CD4-positive, CD25-positive, alpha-beta regulatory T cell (primary cell): ENCODE measurements at regions not wholly inside any gene's neighbourhood (a gene's known extent, or its start where the extent isn't known, plus 50 kb on each side); places are given as distances from the start of the nearest gene placed in this dataset.

Experiments used
- ATAC-seq, 2 donors: fragments of 150-1000 bp; cut with Tn5 transposase; one replicate each; pipeline ENCODE4 v1.10.0; 2021; ENCODE audit warnings: low read depth in 2 of 2, moderate number of reproducible peaks in 2 of 2, moderate library complexity in 1 of 2
- DNase-seq, 3 donors: peaks; one replicate each; pipeline versions ENCODE4 v3.0.0 to v3.0.0-alpha.2; 2012 to 2022; ENCODE audit warnings: mixed read lengths in 1 of 3
- H3K27ac ChIP-seq: one replicate; pipeline ENCODE4 v1.7.0; 2013; ENCODE audit warnings: mild to moderate bottlenecking, low read length; ENCODE audit not compliant: insufficient read depth, poor library complexity, severe bottlenecking
- H3K27me3 ChIP-seq: one replicate; pipeline ENCODE4 v1.7.0; 2013; ENCODE audit warnings: low read length; ENCODE audit not compliant: control insufficient read depth, insufficient read depth
- H3K36me3 ChIP-seq: one replicate; pipeline ENCODE4 v1.7.0; 2013; ENCODE audit warnings: mild to moderate bottlenecking, low read length, moderate library complexity; ENCODE audit not compliant: control insufficient read depth, insufficient read depth
- H3K4me1 ChIP-seq: 2 replicates; pipeline ENCODE4 v1.7.0; 2013; ENCODE audit warnings: mild to moderate bottlenecking, low read length; ENCODE audit not compliant: insufficient read depth, control insufficient read depth, poor library complexity, severe bottlenecking
- H3K4me3 ChIP-seq: one replicate; pipeline ENCODE4 v1.7.0; 2013; ENCODE audit warnings: low read depth, mild to moderate bottlenecking, low read length, moderate library complexity
- H3K9me3 ChIP-seq, 2 experiments: 1 replicate in 1 of 2; 2 replicates in 1 of 2; pipeline ENCODE4 v1.7.0; 2013; ENCODE audit warnings: low read length in 2 of 2, mild to moderate bottlenecking in 1 of 2, moderate library complexity in 1 of 2; ENCODE audit not compliant: control insufficient read depth in 2 of 2
- H3K27ac Mint-ChIP-seq, 3 donors: one replicate each; pipeline ENCODE4 v1.8.0; 2020 to 2022; ENCODE audit warnings: mild to moderate bottlenecking in 3 of 3, mixed read lengths in 3 of 3, moderate library complexity in 2 of 3
- H3K27me3 Mint-ChIP-seq: one replicate; pipeline ENCODE4 v1.8.0; 2022; ENCODE audit warnings: mild to moderate bottlenecking, mixed read lengths
- H3K36me3 Mint-ChIP-seq: one replicate; pipeline ENCODE4 v1.8.0; 2020; ENCODE audit warnings: mixed read lengths
- H3K4me1 Mint-ChIP-seq, 4 donors: one replicate each; pipeline ENCODE4 v1.8.0; 2020 to 2022; ENCODE audit warnings: mixed read lengths in 4 of 4, mild to moderate bottlenecking in 1 of 4
- H3K4me3 Mint-ChIP-seq, 4 donors: one replicate each; pipeline ENCODE4 v1.8.0; 2020 to 2022; ENCODE audit warnings: mild to moderate bottlenecking in 4 of 4, mixed read lengths in 4 of 4, moderate library complexity in 3 of 4
- H3K9me3 Mint-ChIP-seq, 7 donors: one replicate each; pipeline ENCODE4 v1.8.0; 2020 to 2022; ENCODE audit warnings: mixed read lengths in 7 of 7, mild to moderate bottlenecking in 3 of 7, moderate library complexity in 2 of 7

- no peak overlapping the region for H3K4me3 ChIP-seq
- no peaks in the 10 kb centered on the region for H3K27me3 ChIP-seq
- no peak overlapping the region for H3K4me3 Mint-ChIP-seq
- H3K9me3 Mint-ChIP-seq = peaks cover 0 to 8% (median 0%) of the 10 kb centered on the region in 7 donors
- no peaks in the 10 kb centered on the region for H3K36me3 ChIP-seq
- H3K27ac ChIP-seq = no peak overlapping the region
- H3K4me1 Mint-ChIP-seq = no peaks in the 10 kb centered on the region
- H3K27ac Mint-ChIP-seq = no peak overlapping the region
- no peaks in the 10 kb centered on the region for H3K36me3 Mint-ChIP-seq
- H3K9me3 ChIP-seq = no peaks in the 10 kb centered on the region
- H3K27me3 Mint-ChIP-seq = no peaks in the 10 kb centered on the region
- H3K4me1 ChIP-seq = no peaks in the 10 kb centered on the region
- ATAC-seq (no peak), DNase-seq (no peak)
Observed at GRCh38 chr3:165716592-165716991, 120.6 kb downstream of the BCHE start.

GRCh38 chr3:165713479-165713878, 123.7 kb downstream of the BCHE start:
- no peak overlapping the region for H3K4me3 Mint-ChIP-seq
- Histone ChIP-seq H3K4me1 (no peaks in the 10 kb centered on the region), H3K27ac (no peak overlapping the region), H3K27me3 (no peaks in the 10 kb centered on the region), H3K36me3 (no peaks in the 10 kb centered on the region), H3K9me3 (no peaks in the 10 kb centered on the region), H3K4me3 (no peak overlapping the region)
- H3K36me3 Mint-ChIP-seq = no peaks in the 10 kb centered on the region
- no peaks in the 10 kb centered on the region for H3K4me1 Mint-ChIP-seq
- no peak for ATAC-seq
- peak overlapping the region in 1 of 3 donors; percentile 49 for H3K27ac Mint-ChIP-seq
- no peaks in the 10 kb centered on the region for H3K27me3 Mint-ChIP-seq
- H3K9me3 Mint-ChIP-seq = peaks cover 0 to 10% (median under 1%) of the 10 kb centered on the region in 7 donors
- DNase-seq = no peak

- Mint-ChIP-seq H3K9me3 (peaks cover 0 to 12% (median 2%) of the 10 kb centered on the region in 7 donors), H3K4me3 (no peak overlapping the region), H3K36me3 (no peaks in the 10 kb centered on the region), H3K27me3 (no peaks in the 10 kb centered on the region), H3K27ac (no peak overlapping the region), H3K4me1 (no peaks in the 10 kb centered on the region)
- Histone ChIP-seq H3K36me3 (no peaks in the 10 kb centered on the region), H3K9me3 (no peaks in the 10 kb centered on the region), H3K27me3 (no peaks in the 10 kb centered on the region), H3K27ac (no peak overlapping the region), H3K4me3 (no peak overlapping the region), H3K4me1 (no peaks in the 10 kb centered on the region)
- DNase-seq (no peak), ATAC-seq (no peak)
Observed at GRCh38 chr3:165712382-165712781, 124.8 kb downstream of the BCHE start.

DNA sequence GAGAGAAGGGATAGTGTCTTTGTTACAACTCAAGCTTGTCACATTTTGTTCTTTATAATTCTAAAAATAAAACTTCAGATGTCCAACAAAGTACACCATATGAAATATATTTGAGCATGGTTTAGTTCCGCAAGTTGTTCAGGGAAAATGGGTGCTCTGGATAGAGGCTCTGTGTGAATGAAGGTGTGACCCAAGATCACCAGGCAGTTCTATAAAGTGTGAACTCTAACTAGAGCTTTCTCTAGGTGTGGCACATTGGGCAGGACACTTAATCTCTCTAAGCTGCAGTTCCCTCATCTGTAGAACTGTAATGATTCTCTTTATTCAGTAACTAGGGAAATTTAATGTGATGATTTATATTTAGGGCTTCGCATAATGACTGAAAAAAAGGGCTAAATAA, 139.3 kb downstream of the BCHE start:
- no peak overlapping the region for H3K27ac ChIP-seq
- H3K4me1 ChIP-seq = no peaks in the 10 kb centered on the region
- Mint-ChIP-seq H3K27ac (no peak overlapping the region), H3K27me3 (no peaks in the 10 kb centered on the region), H3K4me1 (no peaks in the 10 kb centered on the region), H3K36me3 (no peaks in the 10 kb centered on the region), H3K9me3 (peaks cover 0 to 22% (median 7%) of the 10 kb centered on the region in 7 donors), H3K4me3 (no peak overlapping the region)
- peaks cover 0 to 5% of the 10 kb centered on the region in 2 experiments for H3K9me3 ChIP-seq
- no peak overlapping the region for H3K4me3 ChIP-seq
- H3K36me3 ChIP-seq = no peaks in the 10 kb centered on the region
- no peaks in the 10 kb centered on the region for H3K27me3 ChIP-seq
- no peak for DNase-seq
- ATAC-seq = no peak

- peaks cover 5 to 26% (median 7%) of the 10 kb centered on the region in 7 donors for H3K9me3 Mint-ChIP-seq
- H3K4me3 ChIP-seq = no peak overlapping the region
- H3K4me1 ChIP-seq = no peaks in the 10 kb centered on the region
- H3K36me3 ChIP-seq = no peaks in the 10 kb centered on the region
- H3K4me3 Mint-ChIP-seq = no peak overlapping the region
- no peak for DNase-seq
- H3K9me3 ChIP-seq = peaks cover 0 to 11% of the 10 kb centered on the region in 2 experiments
- no peaks in the 10 kb centered on the region for H3K27me3 Mint-ChIP-seq
- H3K27me3 ChIP-seq = no peaks in the 10 kb centered on the region
- no peak overlapping the region for H3K27ac ChIP-seq
- no peak for ATAC-seq
- no peaks in the 10 kb centered on the region for H3K4me1 Mint-ChIP-seq
- H3K36me3 Mint-ChIP-seq = no peaks in the 10 kb centered on the region
- H3K27ac Mint-ChIP-seq = no peak overlapping the region
Observed at GRCh38 chr3:165696496-165696895, 140.7 kb downstream of the BCHE start.

- Histone ChIP-seq H3K27ac (no peak overlapping the region), H3K9me3 (no peaks in the 10 kb centered on the region), H3K4me3 (no peak overlapping the region), H3K36me3 (no peaks in the 10 kb centered on the region), H3K27me3 (no peaks in the 10 kb centered on the region), H3K4me1 (no peaks in the 10 kb centered on the region)
- no peaks in the 10 kb centered on the region for H3K36me3 Mint-ChIP-seq
- peaks cover 3 to 18% (median 5%) of the 10 kb centered on the region in 7 donors for H3K9me3 Mint-ChIP-seq
- H3K27ac Mint-ChIP-seq = no peak overlapping the region
- no peaks in the 10 kb centered on the region for H3K4me1 Mint-ChIP-seq
- ATAC-seq (no peak), DNase-seq (no peak)
- no peaks in the 10 kb centered on the region for H3K27me3 Mint-ChIP-seq
- no peak overlapping the region for H3K4me3 Mint-ChIP-seq
Observed at GRCh38 chr3:165683947-165684346, 153.3 kb downstream of the BCHE start.

GRCh38 chr3:165682734-165683133, 154.5 kb downstream of the BCHE start:
- Mint-ChIP-seq H3K27ac (no peak overlapping the region), H3K4me1 (no peaks in the 10 kb centered on the region), H3K36me3 (no peaks in the 10 kb centered on the region), H3K4me3 (no peak overlapping the region), H3K27me3 (no peaks in the 10 kb centered on the region), H3K9me3 (peaks cover 2 to 25% (median 5%) of the 10 kb centered on the region in 7 donors)
- no peaks in the 10 kb centered on the region for H3K9me3 ChIP-seq
- no peaks in the 10 kb centered on the region for H3K27me3 ChIP-seq
- no peak for ATAC-seq
- no peak for DNase-seq
- H3K4me1 ChIP-seq = no peaks in the 10 kb centered on the region
- H3K36me3 ChIP-seq = no peaks in the 10 kb centered on the region
- no peak overlapping the region for H3K4me3 ChIP-seq
- H3K27ac ChIP-seq = no peak overlapping the region

- no peaks in the 10 kb centered on the region for H3K36me3 ChIP-seq
- DNase-seq (no peak), ATAC-seq (no peak)
- no peaks in the 10 kb centered on the region for H3K4me1 Mint-ChIP-seq
- H3K36me3 Mint-ChIP-seq = no peaks in the 10 kb centered on the region
- no peaks in the 10 kb centered on the region for H3K27me3 Mint-ChIP-seq
- H3K4me3 Mint-ChIP-seq = no peak overlapping the region
- no peaks in the 10 kb centered on the region for H3K4me1 ChIP-seq
- H3K9me3 ChIP-seq = no peaks in the 10 kb centered on the region
- no peak overlapping the region for H3K4me3 ChIP-seq
- no peaks in the 10 kb centered on the region for H3K27me3 ChIP-seq
- H3K9me3 Mint-ChIP-seq = peaks cover 0 to 36% (median 5%) of the 10 kb centered on the region in 7 donors
- no peak overlapping the region for H3K27ac ChIP-seq
- H3K27ac Mint-ChIP-seq = no peak overlapping the region
Observed at GRCh38 chr3:165669967-165670366, 167.3 kb downstream of the BCHE start.
